RPMI8226 (cell line): ENCODE measurements at regions not wholly inside any gene's neighbourhood (a gene's known extent, or its start where the extent isn't known, plus 50 kb on each side); places are given as distances from the start of the nearest gene placed in this dataset.

Source experiments
- DNase-seq: peaks from one replicate; pipeline ENCODE4 v3.0.0-alpha.2; 2015

- peak; percentile 84 for DNase-seq
Measured at GRCh38 chr2:64859312-64860212, 129.6 kb upstream of the SLC1A4 start.

GRCh38 chr2:64860276-64860885 lies 128.8 kb upstream of the SLC1A4 start:
- DNase-seq = peak; percentile 67

- no peak for DNase-seq
Measured at GRCh38 chr2:64860936-64861335, 128.3 kb upstream of the SLC1A4 start.

GRCh38 chr2:64861452-64862397 lies 127.5 kb upstream of the SLC1A4 start:
- DNase-seq = peak; percentile 68

- DNase-seq = no peak
Measured at GRCh38 chr2:64862623-64863022, 126.6 kb upstream of the SLC1A4 start.

GRCh38 chr2:64863097-64863820 lies 125.9 kb upstream of the SLC1A4 start:
- DNase-seq = no peak

GRCh38 chr2:64865073-64865830 lies 123.9 kb upstream of the SLC1A4 start:
- DNase-seq = peak; percentile 74

- no peak for DNase-seq
Measured at GRCh38 chr2:64865831-64866345, 123.3 kb upstream of the SLC1A4 start.

GRCh38 chr2:64866797-64867196 lies 122.4 kb upstream of the SLC1A4 start:
- DNase-seq = peak; percentile 57

GRCh38 chr2:64867253-64867996 lies 121.8 kb upstream of the SLC1A4 start:
- DNase-seq = no peak

- no peak for DNase-seq
Measured at GRCh38 chr2:64869126-64869525, 120.1 kb upstream of the SLC1A4 start.

GRCh38 chr2:64873472-64873924 lies 115.7 kb upstream of the SLC1A4 start:
- peak; percentile 74 for DNase-seq

GRCh38 chr2:64874593-64874992 lies 114.6 kb upstream of the SLC1A4 start:
- DNase-seq = no peak

GRCh38 chr2:64875368-64875767 lies 113.8 kb upstream of the SLC1A4 start:
- no peak for DNase-seq

- DNase-seq = no peak
Measured at GRCh38 chr2:64876137-64876647, 113.0 kb upstream of the SLC1A4 start.

- DNase-seq = no peak
Measured at GRCh38 chr2:64879745-64880144, 109.5 kb upstream of the SLC1A4 start.

GRCh38 chr2:64880193-64880951 lies 108.8 kb upstream of the SLC1A4 start:
- no peak for DNase-seq

- no peak for DNase-seq
Measured at GRCh38 chr2:64881037-64881492, 108.1 kb upstream of the SLC1A4 start.

GRCh38 chr2:64887565-64887964 lies 101.6 kb upstream of the SLC1A4 start:
- DNase-seq = no peak
